HG03097 (cell line): ENCODE measurements at regions not wholly inside any gene's neighbourhood (a gene's known extent, or its start where the extent isn't known, plus 50 kb on each side); places are given as distances from the start of the nearest gene placed in this dataset.

ENCODE experiments used
- ATAC-seq: cut with Tn5 transposase; IDR thresholded peaks from one replicate; pipeline ENCODE4 v1.9.1; 2021; ENCODE audit not compliant: unreplicated experiment, low FRiP score

- no peak for ATAC-seq
Observed at GRCh38 chr10:29140151-29140550, 148.7 kb upstream of the LYZL1 start.

DNA sequence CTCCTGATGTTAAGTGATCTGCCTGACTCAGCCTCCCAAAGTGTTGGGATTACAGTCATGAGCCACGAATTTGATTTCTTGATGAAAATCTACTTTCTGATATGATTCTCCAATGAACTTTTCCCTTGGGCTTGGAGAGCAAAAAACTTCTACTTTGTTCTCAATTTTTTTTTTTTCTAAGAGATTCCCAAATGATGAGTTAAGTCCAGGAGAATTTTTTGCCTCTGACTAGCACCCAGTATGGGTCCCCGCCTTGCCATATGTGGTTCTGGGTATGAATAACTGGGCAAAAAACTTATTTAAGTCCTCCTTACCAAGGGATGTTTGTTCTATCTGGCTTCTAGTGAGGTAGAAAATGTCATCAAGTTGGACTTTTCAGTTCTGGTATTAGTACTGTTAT lies 147.9 kb upstream of the LYZL1 start:
- ATAC-seq = no peak

GRCh38 chr10:29141761-29142160 lies 147.1 kb upstream of the LYZL1 start:
- ATAC-seq = no peak

- no peak for ATAC-seq
Observed at GRCh38 chr10:29142516-29143314, 146.2 kb upstream of the LYZL1 start.

DNA sequence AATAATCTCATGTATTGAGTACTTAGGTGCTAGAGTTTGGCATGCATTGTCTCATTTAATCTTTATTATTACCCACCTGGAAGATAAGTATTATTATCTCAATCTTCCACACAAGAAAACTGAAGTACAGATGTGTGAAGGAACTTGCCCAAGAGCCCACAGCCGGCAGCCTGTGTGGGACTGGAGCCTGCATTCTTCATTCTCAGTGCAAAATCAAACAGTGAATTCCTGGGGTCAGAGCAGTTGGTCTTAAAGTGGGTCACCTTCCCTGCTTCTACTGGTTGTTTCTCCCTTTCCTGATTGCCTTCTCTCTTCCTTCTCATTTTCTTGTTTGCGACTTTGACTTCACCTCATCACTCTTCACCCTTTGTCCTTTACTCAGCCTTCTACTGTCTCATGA lies 144.7 kb upstream of the LYZL1 start:
- no peak for ATAC-seq

GRCh38 chr10:29146311-29147100 lies 142.4 kb upstream of the LYZL1 start:
- ATAC-seq = no peak

- ATAC-seq = no peak
Observed at GRCh38 chr10:29150010-29150409, 138.9 kb upstream of the LYZL1 start.

- no peak for ATAC-seq
Observed at GRCh38 chr10:29151005-29151404, 137.9 kb upstream of the LYZL1 start.

- ATAC-seq = no peak
Observed at GRCh38 chr10:29157321-29157720, 131.5 kb upstream of the LYZL1 start.

DNA sequence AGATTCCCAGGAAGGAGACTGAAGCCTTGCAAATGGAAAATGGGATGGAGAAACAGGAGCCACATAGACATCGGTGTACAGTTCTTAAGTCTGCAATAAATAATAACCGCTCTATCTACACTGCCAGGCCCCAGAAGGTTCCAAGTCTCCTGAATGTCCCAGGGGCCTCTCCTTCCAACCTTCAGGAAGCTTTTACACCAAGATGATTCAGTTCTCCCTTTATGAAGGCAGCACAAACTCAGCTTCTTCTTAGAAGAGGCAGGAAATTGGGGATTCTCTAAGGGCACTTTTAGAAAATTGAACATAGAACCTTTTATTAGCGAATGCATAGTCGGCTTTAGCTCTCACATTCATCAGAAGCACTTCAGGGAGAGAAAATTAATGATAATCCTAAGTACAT lies 130.8 kb upstream of the LYZL1 start:
- ATAC-seq = no peak

- ATAC-seq = no peak
Observed at GRCh38 chr10:29160150-29160617, 128.7 kb upstream of the LYZL1 start.

GRCh38 chr10:29163746-29164145 lies 125.1 kb upstream of the LYZL1 start:
- no peak for ATAC-seq

- no peak for ATAC-seq
Observed at GRCh38 chr10:29166713-29167112, 122.2 kb upstream of the LYZL1 start.

DNA sequence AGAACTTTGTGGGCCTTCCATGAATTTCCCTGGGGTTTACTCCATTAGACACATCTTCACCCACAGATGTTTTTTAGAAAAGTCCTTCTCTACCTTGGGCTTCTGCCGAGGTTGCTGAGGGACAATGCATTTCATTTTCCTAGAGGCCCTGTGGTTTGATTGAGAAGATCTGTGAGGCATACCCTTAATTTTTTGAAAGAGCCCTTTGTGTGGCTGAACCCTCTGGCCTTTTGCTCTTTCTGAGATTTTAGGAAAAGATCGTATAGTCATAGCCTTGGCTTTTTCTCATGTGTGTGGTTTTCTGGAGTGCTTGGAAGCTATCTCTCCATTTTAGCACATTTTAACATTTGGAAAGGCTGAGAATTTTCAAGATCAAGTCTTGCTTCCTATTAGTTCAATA lies 119.8 kb upstream of the LYZL1 start:
- ATAC-seq = no peak

- ATAC-seq = no peak
Observed at GRCh38 chr10:29171717-29172116, 117.2 kb upstream of the LYZL1 start.

DNA sequence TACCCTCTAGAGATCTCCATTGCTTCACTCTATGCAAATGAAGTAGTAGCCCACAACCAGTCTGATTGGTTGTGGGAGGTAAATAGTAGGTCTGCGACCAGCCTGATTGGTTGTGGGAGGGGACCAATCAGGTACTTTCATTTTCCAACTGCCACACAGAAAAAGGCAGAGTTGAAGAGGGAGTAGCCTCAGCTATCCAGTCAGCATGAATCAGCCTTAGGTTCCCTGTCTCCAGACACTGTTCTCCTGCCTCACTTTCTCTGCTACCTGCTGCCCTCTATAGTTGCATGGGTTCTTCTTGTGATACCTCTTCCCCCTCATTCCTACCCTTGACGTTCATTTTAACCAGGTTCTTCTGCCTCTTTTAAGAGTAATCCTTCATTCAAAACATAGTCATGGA lies 114.5 kb upstream of the LYZL1 start:
- no peak for ATAC-seq

DNA sequence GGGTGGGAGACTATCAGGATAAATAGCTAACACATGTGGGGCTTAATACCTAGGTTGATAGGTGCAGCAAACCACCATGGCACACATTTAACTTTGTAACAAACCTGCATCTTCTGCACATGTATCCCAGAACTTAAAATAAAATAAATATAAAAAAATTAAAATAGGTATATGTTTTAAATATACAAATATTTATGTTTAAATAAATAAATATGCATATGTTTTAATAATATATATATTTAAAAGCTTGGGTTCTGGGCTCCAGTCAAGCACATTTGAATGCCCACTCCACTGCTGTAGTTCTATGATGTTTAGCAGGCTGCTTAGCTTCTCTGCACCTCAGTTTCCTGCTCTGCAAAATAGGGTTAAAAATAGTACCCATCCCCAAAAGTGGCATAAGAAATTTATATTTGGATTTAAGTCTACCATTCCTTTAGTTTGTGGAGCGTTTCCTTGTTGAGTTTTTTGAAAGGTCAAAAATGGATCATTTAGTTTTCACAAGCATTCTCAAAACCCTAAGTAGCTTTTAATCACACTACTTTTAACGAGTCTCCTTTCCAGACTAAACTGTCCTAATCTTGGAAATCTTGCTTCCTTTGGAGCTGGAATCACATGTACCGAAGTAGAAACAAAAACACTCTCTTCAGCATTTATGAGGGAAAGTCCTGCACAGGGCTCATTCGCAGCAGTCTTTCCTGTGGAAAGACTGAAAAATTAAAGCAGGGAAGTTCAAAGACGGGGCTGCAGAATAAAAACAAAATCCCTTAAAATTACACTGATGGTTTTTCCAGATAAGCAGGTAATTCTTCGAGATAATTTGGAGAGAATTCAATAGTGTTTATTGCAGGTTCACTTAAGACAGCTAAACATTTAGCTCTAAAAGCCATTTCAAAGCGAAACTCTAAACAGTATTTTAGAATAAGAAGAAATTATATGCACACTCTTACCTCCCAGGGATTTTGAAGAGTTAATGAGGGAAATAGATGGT lies 111.7 kb upstream of the LYZL1 start:
- ATAC-seq = no peak

DNA sequence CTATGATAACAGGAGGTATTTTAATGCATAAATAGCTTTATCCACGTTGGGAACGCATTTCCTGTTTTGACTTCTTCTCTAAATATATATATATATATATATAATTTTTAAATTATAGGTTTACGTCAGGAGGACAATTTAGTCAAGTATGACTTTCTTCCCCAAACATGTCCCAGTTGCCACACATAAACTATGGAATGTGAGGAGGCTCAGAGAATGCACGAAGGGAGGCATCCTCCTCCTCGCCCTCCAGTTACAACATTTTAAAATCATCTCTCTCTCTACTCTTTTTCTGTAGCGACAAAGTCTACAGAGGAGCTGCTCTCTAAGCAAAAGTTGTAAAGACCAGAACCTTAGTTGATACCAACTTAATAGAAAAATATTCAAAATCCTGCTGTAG lies 106.9 kb upstream of the LYZL1 start:
- no peak for ATAC-seq

DNA sequence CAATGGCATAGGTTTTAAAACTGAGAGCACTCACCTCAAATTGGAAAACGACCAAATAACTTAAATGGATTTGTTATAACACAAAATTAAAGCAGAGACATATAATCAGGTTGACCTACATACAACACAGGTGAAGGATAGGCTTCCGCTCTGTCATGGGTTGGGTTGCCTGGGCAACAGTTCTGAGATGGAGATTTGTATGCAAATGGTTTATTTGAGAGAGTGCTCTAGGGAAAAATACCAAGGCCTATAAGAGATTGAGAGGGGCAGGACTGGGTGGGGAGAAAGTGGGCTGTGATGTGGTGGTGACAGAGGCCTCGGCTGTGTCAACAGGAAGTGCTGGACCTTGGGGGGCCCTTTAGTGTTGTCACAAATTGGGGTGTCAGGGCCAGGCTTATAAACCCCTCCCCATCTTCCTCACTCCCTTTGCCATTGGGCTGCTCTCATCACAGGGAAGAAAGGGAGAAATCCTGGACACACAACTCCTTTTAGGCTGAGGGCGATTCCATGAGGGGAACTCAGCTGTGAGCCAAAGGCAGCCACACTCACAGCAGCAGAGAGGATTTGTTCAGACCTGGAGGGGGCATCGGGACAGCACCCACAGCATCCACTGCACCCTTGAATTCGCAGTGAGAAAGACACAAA lies 105.4 kb upstream of the LYZL1 start:
- no peak for ATAC-seq
